ENCODE measurements at regions not wholly inside any gene's neighbourhood (a gene's known extent, or its start where the extent isn't known, plus 50 kb on each side); places are given as distances from the start of the nearest gene placed in this dataset.
"Not testable (repeated sequence)": the region's sequence is repeated elsewhere in the genome, so short reads cannot be mapped to it uniquely, and the experiment has no call there.

- Mint-ChIP-seq H3K4me3 (no peak overlapping the region), H3K9me3 (no peaks in the 10 kb centered on the region), H3K27me3 (peaks cover 13% of the 10 kb centered on the region), H3K27ac (peak overlapping the region in 1 of 2 donors; percentile 63), H3K4me1 (no peaks in the 10 kb centered on the region)
- DNase-seq (no peak), ATAC-seq (no peak)
Measured at GRCh38 chr22:48302657-48303368, 1524.9 kb downstream of the BRD1 start.

- Mint-ChIP-seq H3K4me1 (no peaks in the 10 kb centered on the region), H3K4me3 (no peak overlapping the region), H3K27ac (no peak overlapping the region), H3K27me3 (peaks cover 13% of the 10 kb centered on the region), H3K9me3 (no peaks in the 10 kb centered on the region)
- ATAC-seq = no peak
- no peak for DNase-seq
Measured at GRCh38 chr22:48301908-48302307, 1525.8 kb downstream of the BRD1 start.

DNA sequence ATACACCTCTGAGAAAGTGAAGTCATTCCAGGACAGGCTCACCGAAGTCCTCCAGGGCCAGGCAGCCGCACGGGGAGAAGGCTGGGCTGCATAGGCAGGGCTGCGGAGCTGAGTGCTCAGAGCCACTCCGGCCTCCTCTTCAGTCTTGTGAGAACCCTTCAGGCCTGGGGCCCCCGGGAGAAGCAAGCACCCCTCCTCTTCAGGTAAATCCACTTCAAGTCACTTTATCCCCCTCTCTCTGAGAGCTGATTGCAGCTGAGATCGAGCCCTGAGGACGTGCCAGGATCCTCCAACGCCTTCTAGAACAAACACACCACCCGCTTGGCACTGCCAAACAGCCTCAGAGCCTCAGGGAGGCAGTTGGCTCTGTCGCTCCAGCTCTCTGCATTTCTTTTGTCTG lies 1526.3 kb downstream of the BRD1 start:
- no peak overlapping the region for H3K4me3 Mint-ChIP-seq

GRCh38 chr22:48300877-48301276 lies 1526.8 kb downstream of the BRD1 start:
- Mint-ChIP-seq H3K27me3 (peaks cover 13% of the 10 kb centered on the region), H3K9me3 (no peaks in the 10 kb centered on the region), H3K27ac (no peak overlapping the region), H3K4me1 (no peaks in the 10 kb centered on the region), H3K4me3 (no peak overlapping the region)
- no peak for ATAC-seq
- no peak for DNase-seq

More for the DNA sequence above, 1526.3 kb downstream of the BRD1 start:
- no peak overlapping the region for H3K27ac Mint-ChIP-seq
- DNase-seq (no peak), ATAC-seq (no peak)
- H3K9me3 Mint-ChIP-seq = no peaks in the 10 kb centered on the region
- H3K4me1 Mint-ChIP-seq = no peaks in the 10 kb centered on the region
- peaks cover 13% of the 10 kb centered on the region for H3K27me3 Mint-ChIP-seq

GRCh38 chr22:48299801-48300200 lies 1527.9 kb downstream of the BRD1 start:
- Mint-ChIP-seq H3K4me1 (no peaks in the 10 kb centered on the region), H3K4me3 (no peak overlapping the region), H3K9me3 (no peaks in the 10 kb centered on the region), H3K27me3 (peaks cover 9% of the 10 kb centered on the region), H3K27ac (no peak overlapping the region)
- no peak for ATAC-seq
- no peak for DNase-seq

DNA sequence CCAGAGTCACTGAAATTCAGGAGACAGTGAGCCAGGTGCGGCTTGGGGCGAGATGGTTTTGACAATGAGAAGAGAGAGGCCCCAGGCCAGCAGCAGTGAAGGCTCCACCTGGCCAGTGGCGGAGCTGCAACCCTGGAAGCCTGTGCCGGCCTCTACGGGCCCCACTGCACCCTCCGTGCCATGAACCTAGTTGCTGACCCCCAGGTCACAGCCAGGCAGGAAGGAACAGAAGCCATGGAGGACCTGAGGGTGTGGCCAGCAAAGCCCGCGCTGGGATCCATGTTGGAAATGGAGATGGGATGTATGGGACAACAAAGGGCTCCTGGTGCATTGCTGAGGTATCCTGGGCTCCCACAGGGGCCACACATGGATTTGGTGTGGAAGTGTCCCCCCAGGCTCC lies 1528.5 kb downstream of the BRD1 start:
- DNase-seq (no peak), ATAC-seq (no peak)
- no peak overlapping the region for H3K4me3 Mint-ChIP-seq
- peaks cover 7% of the 10 kb centered on the region for H3K27me3 Mint-ChIP-seq
- H3K4me1 Mint-ChIP-seq = no peaks in the 10 kb centered on the region
- no peaks in the 10 kb centered on the region for H3K9me3 Mint-ChIP-seq
- H3K27ac Mint-ChIP-seq = no peak overlapping the region

- Mint-ChIP-seq H3K27ac (no peak overlapping the region), H3K4me1 (no peaks in the 10 kb centered on the region)
- DNase-seq = no peak
Measured at GRCh38 chr22:48297296-48297695, 1530.4 kb downstream of the BRD1 start.

DNA sequence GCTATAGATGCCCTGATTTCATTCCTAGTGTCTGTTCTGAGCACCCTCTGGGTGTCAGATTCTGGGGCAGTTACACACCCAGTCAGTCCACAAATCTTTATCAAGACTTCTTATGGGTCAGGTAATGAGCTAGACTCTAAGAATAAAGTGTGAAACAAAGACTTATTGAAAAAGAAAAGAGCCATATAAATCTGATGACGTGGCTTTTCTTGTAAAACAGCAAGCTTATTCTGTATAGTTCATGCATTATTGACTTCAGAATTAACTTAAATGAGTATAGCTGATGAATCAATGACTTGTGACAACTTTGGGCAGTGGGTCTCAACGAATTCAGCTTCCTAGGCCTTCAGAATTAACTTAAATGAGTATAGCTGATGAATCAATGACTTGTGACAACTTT lies 1527.5 kb downstream of the TBC1D22A start:
- not testable (repeated sequence) for DNase-seq, H3K4me3 Mint-ChIP-seq, ATAC-seq, H3K27ac Mint-ChIP-seq, H3K4me1 Mint-ChIP-seq
- Mint-ChIP-seq H3K9me3 (peaks cover 18 to 24% of the 10 kb centered on the region in 2 donors), H3K27me3 (peaks cover 13% of the 10 kb centered on the region)

More at GRCh38 chr22:48297296-48297695, 1530.4 kb downstream of the BRD1 start:
- Mint-ChIP-seq H3K4me3 (no peak overlapping the region), H3K9me3 (peaks cover 10 to 14% of the 10 kb centered on the region in 2 donors), H3K27me3 (peaks cover 7% of the 10 kb centered on the region)
- ATAC-seq = no peak

GRCh38 chr22:48288376-48288940 lies 1526.0 kb downstream of the TBC1D22A start:
- no peak for ATAC-seq
- H3K27ac Mint-ChIP-seq = no peak overlapping the region
- no peaks in the 10 kb centered on the region for H3K4me1 Mint-ChIP-seq
- no peak for DNase-seq
- H3K4me3 Mint-ChIP-seq = no peak overlapping the region
- H3K27me3 Mint-ChIP-seq = peaks cover 13% of the 10 kb centered on the region
- peaks cover 14 to 19% of the 10 kb centered on the region in 2 donors for H3K9me3 Mint-ChIP-seq

DNA sequence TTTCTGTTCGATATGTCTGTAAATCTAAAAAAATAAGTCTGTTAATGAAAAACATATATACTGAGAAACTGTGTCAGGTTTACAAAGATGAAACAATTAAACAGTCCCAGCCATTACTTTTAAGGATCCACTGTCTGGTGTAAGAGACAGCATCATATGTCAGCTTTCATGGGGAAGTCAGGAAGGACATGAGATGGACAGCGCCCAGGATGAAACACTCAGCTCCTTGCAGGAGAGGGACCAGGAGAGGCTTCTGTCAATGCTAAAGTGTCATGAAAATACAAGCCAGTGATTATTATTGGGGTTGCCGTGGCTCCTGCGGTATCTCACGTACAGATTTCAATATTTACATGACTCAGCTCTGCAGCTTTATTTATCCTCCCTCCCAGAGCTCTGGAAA lies 1524.6 kb downstream of the TBC1D22A start:
- H3K27ac Mint-ChIP-seq = no peak overlapping the region
- H3K4me3 Mint-ChIP-seq = no peak overlapping the region
- DNase-seq = no peak
- no peaks in the 10 kb centered on the region for H3K4me1 Mint-ChIP-seq
- no peak for ATAC-seq
- peaks cover 13% of the 10 kb centered on the region for H3K27me3 Mint-ChIP-seq
- H3K9me3 Mint-ChIP-seq = peaks cover 5 to 8% of the 10 kb centered on the region in 2 donors

DNA sequence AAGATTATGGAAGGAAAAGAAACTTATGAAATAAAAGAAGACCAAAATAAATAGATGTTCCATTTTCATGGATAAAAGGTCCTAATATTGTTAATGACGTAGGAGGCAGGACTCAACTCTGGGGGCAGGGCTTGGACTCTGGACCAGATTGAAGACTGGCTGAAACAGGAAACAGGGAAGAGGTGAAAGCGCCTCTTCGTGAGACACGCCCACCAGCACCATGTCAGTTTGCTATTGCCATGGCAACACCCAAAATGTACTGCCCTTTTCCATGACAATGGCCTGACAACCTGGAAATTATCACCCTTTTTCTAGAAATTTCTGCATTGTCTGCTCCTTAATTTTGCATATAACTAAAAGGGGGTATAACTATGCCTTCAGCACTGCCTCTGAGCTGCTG lies 1522.2 kb downstream of the TBC1D22A start:
- Mint-ChIP-seq H3K27me3 (peaks cover 33% of the 10 kb centered on the region), H3K27ac (no peak overlapping the region), H3K4me3 (no peak overlapping the region), H3K4me1 (no peaks in the 10 kb centered on the region), H3K9me3 (no peaks in the 10 kb centered on the region)
- DNase-seq (no peak), ATAC-seq (no peak)

- Mint-ChIP-seq H3K4me1 (no peaks in the 10 kb centered on the region), H3K27me3 (peaks cover 47% of the 10 kb centered on the region), H3K27ac (no peak overlapping the region), H3K4me3 (no peak overlapping the region), H3K9me3 (no peaks in the 10 kb centered on the region)
- DNase-seq (no peak), ATAC-seq (no peak)
Measured at GRCh38 chr22:48282804-48283203, 1520.4 kb downstream of the TBC1D22A start.

- Mint-ChIP-seq H3K4me3 (no peak overlapping the region), H3K9me3 (no peaks in the 10 kb centered on the region), H3K27me3 (peaks cover 34% of the 10 kb centered on the region), H3K4me1 (no peaks in the 10 kb centered on the region), H3K27ac (no peak overlapping the region)
- DNase-seq = no peak
- ATAC-seq = no peak
Measured at GRCh38 chr22:48279461-48279756, 1517.0 kb downstream of the TBC1D22A start.

GRCh38 chr22:48278620-48279460 lies 1516.4 kb downstream of the TBC1D22A start:
- peak overlapping the region; percentile 35 to 43 for H3K27ac Mint-ChIP-seq
- no peak for DNase-seq
- no peak overlapping the region for H3K4me3 Mint-ChIP-seq
- peaks cover 39% of the 10 kb centered on the region for H3K27me3 Mint-ChIP-seq
- no peaks in the 10 kb centered on the region for H3K4me1 Mint-ChIP-seq
- no peak for ATAC-seq
- no peaks in the 10 kb centered on the region for H3K9me3 Mint-ChIP-seq

DNA sequence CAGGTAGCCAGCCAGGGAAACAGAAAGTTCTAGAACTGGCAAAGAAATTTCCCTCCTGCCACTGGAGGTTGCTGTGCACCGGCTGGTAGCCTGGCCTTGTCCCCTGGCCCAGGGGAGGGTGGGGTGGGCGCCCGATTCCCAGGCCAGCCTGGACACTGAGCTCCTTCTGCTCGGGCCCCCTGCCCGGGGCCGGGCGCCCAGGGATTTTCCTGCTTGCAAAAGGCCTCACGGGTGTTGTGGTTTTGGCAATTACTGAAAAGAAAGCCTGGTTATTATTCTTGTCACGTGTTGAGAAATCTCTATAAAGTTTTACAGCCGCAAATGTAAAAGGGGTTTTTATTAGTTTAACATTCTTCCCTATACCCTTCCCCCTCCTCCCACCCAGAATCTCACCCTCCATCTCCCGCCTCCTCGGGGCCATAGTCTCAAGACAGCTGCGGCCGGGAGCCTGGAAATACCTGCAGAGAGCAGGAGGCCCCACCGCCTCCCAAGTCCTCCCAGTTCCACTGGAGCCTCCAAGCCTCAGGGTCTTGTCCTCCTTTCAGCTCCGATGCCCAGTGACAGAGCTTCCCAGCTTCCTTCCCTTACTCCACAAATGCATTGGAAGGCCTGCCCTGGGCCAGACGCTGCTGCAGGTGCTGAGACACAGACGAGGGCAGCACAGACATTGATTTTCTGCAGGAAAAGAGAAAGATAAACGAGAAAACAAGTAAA lies 1515.6 kb downstream of the TBC1D22A start:
- ATAC-seq (no peak), DNase-seq (no peak)
- H3K27ac Mint-ChIP-seq = no peak overlapping the region
- no peaks in the 10 kb centered on the region for H3K4me1 Mint-ChIP-seq
- no peak overlapping the region for H3K4me3 Mint-ChIP-seq
- peaks cover 42% of the 10 kb centered on the region for H3K27me3 Mint-ChIP-seq
- H3K9me3 Mint-ChIP-seq = no peaks in the 10 kb centered on the region

All from stimulated activated naive CD8-positive, alpha-beta T cell treated with anti-CD3 and anti-CD28 coated beads, Interleukin-15, amount 100 ng/mL, for 72 hours (primary cell).